ENCODE measurements at regions not wholly inside any gene's neighbourhood (a gene's known extent, or its start where the extent isn't known, plus 50 kb on each side); places are given as distances from the start of the nearest gene placed in this dataset.

- TF ChIP-seq CTCF (IDR thresholded peaks at IDR 0.05) (no peak), EP300 (IDR thresholded peaks at IDR 0.05; ENCODE audit: low read depth) (no peak), POLR2A (IDR thresholded peaks at IDR 0.05) (no peak)
These were observed 171.7 kb downstream of the PIK3R1 start for GRCh38 chr5:68387074-68387796.

Measured in transverse colon (tissue), 3 donors.